GM19463 (cell line): ENCODE measurements at regions not wholly inside any gene's neighbourhood (a gene's known extent, or its start where the extent isn't known, plus 50 kb on each side); places are given as distances from the start of the nearest gene placed in this dataset.

Experiments
- ATAC-seq: cut with Tn5 transposase; IDR thresholded peaks from one replicate; pipeline ENCODE4 v1.9.1; 2021; ENCODE audit warnings: mild to moderate bottlenecking, moderate library complexity; ENCODE audit not compliant: unreplicated experiment

GRCh38 chr19:32253683-32254508, 91.5 kb upstream of the ZNF507 start:
- no peak for ATAC-seq

GRCh38 chr19:32254509-32254890, 90.9 kb upstream of the ZNF507 start:
- ATAC-seq = no peak

- ATAC-seq = no peak
Measured at GRCh38 chr19:32255536-32256295, 89.7 kb upstream of the ZNF507 start.

GRCh38 chr19:32256341-32256975, 89.0 kb upstream of the ZNF507 start:
- no peak for ATAC-seq

- no peak for ATAC-seq
Measured at GRCh38 chr19:32257326-32258073, 87.9 kb upstream of the ZNF507 start.

- ATAC-seq = no peak
Measured at GRCh38 chr19:32258167-32258566, 87.2 kb upstream of the ZNF507 start.

GRCh38 chr19:32264568-32264967, 80.8 kb upstream of the ZNF507 start:
- ATAC-seq = no peak

GRCh38 chr19:32265995-32266394, 79.4 kb upstream of the ZNF507 start:
- no peak for ATAC-seq

- ATAC-seq = no peak
Measured at GRCh38 chr19:32266460-32266859, 79.0 kb upstream of the ZNF507 start.

GRCh38 chr19:32268381-32268780, 77.0 kb upstream of the ZNF507 start:
- no peak for ATAC-seq

GRCh38 chr19:32269831-32270230, 75.6 kb upstream of the ZNF507 start:
- no peak for ATAC-seq

GRCh38 chr19:32273483-32273882, 71.9 kb upstream of the ZNF507 start:
- no peak for ATAC-seq

- no peak for ATAC-seq
Measured at GRCh38 chr19:32287086-32287485, 58.3 kb upstream of the ZNF507 start.

- ATAC-seq = no peak
Measured at GRCh38 chr19:32287811-32288227, 57.6 kb upstream of the ZNF507 start.

GRCh38 chr19:32289566-32290210, 55.7 kb upstream of the ZNF507 start:
- no peak for ATAC-seq

GRCh38 chr19:32291876-32292275, 53.5 kb upstream of the ZNF507 start:
- ATAC-seq = no peak

GRCh38 chr19:32294871-32295438, 50.5 kb upstream of the ZNF507 start:
- no peak for ATAC-seq
